Stimulated activated CD8-positive, alpha-beta memory T cell treated with anti-CD3 and anti-CD28 coated beads, Interleukin-4, amount 100 ng/mL, for 4 hours (primary cell): ENCODE measurements at regions not wholly inside any gene's neighbourhood (a gene's known extent, or its start where the extent isn't known, plus 50 kb on each side); places are given as distances from the start of the nearest gene placed in this dataset.
A peak's percentile ranks its signal among the peaks of the same experiment; 100 is the strongest.
"Not testable (repeated sequence)": the region's sequence is repeated elsewhere in the genome, so short reads cannot be mapped to it uniquely, and the experiment has no call there.

ENCODE experiments used
- DNase-seq, 2 donors: peaks; one replicate each; pipeline ENCODE4 v3.0.0-alpha.2; 2020; ENCODE audit warnings: low read depth in 2 of 2, low spot score in 1 of 2

DNA sequence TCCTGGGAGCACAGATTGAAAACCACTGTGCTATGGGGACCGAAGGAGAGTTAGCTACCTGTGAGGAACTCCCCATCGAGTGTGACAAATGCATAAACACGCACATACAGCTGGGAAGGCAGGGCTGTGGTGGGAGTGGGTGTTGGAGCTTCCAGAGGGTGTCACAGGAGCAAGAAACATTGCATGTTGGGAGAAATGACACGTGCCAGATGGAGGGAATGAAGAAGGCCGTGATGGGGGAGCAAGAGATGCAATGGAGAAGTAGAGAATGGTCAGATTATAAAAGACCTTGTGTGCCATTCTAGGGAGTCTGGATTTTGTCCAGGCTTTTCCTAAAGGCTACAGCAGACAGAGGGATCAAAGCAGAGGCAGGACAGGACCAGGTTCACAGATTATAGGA, 91.1 kb upstream of the NDUFV2 start:
- DNase-seq, result no peak

DNA sequence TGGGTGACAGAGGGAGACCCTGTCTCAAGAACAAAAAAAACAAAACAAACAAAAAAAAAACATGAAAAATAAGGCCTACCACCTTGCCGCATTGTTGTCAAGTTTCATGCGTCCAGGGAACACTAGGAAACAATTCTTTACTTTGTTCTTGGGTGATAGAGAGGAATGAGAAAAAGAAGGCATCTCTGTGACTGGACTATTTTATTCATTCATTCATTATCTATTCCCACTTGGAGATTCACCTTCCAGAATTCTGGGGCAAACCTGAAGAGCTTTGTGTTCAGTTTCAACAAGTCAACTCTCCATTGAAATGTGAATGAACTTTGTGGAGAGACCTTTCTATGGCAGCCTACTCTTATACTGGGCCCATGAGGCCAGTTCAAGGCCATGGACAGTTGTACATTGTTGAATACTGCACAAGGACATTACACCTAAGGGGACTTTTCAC, 88.5 kb upstream of the NDUFV2 start:
- DNase-seq, result no peak

DNA sequence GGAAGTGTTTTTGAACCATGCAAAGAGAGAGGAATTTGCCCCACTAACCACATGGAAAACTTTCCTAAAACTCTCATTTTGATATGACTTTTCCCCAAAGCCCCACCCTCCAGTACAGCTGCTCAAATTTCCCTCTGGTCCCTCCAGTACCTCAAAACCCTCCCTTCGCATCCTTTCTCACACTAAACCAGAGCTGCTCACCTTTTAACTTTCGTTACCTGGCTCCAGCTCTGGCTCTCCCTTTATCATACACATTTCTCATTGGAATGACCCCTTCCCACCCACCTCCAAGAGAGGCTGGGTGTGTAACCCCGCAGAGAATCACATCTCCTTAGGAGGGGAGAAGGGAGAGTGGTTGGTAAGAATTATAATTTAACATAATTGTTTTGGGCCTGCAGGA, 86.8 kb upstream of the NDUFV2 start:
- DNase-seq, result no peak

DNA sequence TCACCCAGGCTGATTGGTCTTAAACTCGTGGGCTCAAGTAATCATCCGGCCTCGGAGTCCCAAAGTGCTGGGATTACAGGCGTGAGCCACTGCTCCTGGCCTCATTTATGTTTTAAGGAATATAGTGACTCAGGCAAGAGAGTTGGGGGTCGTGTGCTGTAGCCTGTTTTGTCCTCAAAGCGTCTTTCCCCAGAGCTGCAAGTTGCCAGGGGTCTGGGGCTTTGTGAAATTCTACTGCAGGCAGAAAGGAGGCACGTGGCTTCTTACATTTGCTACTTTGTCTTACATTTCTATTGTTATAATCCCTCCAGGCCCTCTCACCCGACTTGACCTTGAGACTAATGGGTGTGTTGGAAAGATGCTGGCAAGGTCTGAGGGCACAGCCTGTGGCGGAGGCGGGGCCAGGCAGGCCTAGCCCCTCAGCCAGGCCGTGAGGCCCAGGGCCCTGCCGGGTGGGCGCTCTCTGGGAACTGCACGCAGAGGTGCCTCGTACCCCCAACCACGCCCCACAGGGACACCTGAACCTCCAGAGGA, 85.8 kb upstream of the NDUFV2 start:
- DNase-seq, result no peak

DNA sequence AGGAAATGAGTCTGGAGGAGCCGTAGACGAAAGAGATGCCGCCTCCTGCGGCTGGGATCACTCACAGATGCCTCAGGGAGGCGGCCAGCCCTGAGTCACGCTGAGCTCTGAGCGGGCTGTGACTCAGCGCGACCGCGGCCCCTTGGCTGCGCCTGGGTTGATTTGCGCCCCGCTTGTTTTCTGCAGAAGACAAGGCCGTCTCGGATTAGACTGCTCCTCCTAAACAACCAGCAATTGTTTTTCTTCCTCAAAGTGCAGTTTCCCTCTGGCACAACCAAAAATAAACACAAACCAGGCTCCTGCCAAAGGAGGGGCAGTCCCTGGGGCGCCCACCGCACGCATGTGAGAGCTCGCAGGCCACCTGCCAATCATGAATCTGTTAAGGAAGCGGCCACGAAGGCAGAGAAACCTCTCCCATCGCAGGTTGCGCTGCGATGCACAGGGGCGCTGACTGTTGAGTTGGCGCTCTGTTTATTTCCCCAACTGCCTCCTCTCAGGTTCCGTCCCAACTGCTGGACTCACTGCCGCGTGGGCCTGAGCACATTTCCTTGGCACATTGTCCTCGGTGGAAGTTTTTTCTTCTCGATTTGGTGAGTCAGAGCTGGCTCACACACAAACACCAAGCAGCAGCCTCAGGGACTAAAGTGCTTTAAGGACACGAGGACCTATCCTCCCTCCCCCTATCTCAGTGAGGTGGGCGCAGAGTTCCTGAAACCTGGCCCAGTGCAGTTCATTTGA, 85.2 kb upstream of the NDUFV2 start:
- peak; percentile 23 to 45 for DNase-seq

DNA sequence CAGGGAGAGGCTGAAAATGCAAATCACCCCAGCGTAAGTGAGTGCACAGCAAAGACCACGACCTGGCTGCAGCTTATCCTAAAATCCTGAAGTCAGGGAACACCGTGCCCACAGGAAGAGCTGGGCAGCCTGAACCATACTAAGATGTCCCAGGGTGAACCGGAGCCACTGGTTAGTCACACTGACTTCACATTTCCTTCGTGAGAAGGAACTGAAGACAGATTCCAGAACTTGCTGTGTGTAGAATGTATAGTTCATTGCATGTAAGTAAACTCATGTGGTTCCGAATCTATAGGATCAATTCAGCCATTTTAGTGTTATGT, 84.6 kb upstream of the NDUFV2 start:
- no peak for DNase-seq

DNA sequence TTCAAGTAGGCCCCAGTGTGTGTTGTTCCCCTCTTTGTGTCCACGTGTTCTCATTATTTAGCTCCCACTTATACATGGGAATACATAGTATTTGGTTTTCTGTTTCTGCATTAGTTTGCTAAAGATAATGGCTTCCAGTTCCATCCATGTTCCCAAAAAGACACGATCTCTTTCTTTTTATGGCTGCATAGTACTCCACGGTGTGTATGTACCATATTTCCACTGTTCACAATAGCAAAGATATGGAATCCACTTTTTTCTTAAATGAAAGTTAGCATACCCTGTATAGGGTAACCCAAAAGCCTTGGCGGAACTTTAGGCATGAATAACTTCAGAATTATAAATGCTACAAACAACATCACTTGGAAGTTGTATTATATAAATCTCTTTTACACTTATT, 83.4 kb upstream of the NDUFV2 start:
- no peak for DNase-seq

DNA sequence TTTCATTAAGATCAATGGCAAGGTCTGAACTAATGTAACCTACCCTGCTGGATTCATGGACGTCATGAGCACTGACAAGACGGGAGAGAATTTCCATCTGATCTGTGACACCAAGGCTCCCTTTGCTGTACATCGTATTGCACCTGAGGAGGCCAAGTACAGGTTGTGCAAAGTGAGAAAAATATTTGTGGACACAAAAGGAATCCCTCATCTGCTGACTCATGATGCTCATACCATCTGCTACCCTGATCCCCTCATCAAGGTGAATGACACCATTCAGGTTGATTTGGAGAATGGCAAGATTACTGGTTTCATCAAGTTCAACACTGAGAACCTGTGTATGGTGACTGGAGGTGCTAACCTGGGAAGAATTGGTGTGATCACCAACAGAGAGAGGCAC, 82.3 kb upstream of the NDUFV2 start:
- no peak for DNase-seq

DNA sequence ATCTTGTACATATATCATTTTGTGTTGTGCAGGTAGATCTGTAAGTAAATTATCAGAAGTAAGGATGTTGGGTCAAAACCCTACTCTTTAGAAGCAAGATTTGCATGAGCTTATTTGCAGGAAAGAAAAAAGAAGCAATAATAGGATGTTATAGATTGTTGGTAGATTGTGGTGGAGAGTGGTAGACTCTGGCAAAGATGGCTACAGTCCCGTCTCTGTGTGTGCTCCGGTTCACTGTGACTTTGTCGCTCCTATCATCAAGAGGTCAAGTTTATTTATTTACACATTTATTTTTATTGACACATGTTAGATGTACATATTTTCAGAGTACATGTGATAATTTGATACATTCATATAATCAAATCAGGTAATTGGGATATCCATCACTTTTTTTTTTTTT, 81.0 kb upstream of the NDUFV2 start:
- no peak for DNase-seq

DNA sequence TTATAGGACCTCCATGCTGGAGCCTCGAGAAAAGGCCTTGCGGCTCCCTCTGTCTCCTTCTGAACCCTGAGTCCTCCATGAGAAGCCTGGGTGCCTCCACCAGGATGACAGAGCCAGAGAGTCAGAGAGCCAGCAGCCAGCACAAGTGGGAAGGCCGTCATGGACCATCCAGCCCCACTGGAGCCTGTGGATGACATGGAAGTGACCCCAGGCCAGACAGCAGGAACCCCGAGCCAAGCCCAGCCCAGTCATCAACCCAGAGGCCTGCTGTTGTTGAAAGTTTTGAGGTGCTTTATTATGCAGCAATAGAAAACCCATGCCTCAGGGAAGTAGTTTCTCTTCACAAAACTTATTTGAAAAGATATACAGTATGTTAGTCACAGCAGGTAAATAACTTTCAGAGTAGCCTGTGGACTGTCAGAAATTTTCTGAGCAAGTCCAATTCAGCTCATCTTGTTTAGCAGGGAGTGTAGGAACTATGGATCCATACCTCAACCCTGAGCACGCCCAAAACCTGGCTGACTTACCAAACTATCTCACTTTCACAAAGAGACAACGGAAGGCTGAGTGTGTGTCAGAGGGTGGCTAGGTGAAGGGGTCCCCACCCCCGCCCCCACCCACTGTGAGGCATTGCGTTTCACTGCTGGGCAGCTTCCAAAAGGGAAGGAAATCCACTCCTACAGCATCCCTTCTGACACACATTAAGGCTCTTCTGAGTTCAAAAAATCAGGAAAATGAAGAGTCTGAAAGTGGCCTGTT, 79.9 kb upstream of the NDUFV2 start:
- DNase-seq, result no peak

DNA sequence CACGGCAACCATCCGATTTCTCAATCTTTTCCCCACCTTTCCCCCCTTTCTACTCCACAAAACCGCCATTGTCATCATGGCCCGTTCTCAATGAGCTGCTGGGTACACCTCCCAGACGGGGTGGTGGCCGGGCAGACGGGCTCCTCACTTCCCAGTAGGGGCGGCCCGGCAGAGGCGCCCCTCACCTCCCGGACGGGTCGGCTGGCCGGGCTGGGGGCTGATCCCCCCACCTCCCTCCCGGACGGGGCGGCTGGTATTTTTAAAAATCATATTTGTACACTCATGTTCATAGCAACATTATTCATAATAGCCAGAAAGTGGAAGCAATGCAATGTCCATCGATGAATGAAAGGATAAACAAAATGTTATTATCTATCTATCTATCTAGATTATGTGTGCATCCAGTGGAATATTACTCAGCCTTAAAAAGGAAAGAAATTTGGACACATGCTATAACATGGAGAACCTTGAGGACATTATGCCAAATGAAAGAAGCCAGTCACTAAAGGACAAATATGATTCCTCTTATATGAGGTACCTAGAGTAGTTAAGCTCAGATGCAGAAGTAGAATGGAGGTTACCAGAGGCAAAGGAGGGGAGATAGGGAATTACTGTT, 78.4 kb upstream of the NDUFV2 start:
- DNase-seq, result not testable (repeated sequence)

DNA sequence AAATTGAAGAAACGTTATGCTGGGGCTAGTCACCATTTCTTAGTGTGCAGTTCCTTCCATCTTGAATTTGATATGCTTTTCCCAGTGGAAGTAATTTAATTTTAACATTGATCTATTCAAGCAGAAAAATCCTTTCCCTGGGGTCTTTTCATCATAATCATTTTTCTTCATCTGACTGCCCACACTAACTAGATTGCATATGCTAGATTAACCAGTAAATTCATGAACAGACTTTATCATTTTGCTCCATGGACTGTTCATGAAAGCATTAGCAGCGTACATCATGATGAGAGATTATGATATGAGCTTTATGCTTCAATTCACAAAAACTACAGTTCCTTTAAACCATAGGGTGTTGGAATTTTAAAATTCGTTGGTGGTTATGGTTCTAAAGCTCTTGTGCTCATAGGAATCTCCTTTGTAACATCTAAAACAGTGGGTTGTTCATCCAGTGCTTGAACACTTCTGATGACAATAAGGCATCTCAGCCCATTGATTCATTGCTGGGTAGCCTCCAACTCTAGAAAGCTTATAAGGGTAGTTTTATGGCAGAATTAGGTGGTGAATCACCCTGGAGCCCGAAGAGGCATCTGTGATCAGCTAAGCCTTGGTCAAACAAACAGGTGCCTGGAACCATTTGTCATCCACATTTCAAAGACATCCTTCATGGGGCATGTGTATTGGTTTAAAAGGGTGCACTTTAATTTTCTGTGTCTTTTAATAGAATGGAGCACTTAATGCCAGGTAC, 77.2 kb upstream of the NDUFV2 start:
- DNase-seq, result no peak

DNA sequence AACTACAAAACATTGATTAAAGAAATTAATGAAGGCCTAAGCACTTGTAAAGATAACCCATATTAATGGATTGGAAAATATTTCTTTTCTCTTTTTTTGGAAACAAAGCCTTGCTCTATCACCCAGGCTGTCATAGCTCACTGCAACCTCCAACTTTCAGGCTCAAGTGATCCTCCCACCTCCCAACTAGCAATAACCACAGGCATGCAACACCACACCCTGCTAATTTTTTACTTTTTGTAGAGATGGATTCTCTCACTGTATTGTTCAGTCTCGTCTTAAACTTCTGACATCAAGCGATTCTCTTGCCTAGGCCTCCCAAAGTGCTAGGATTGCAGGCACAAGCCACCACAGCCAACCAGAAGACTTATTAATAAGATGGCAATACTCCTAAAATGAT, 73.4 kb upstream of the NDUFV2 start:
- DNase-seq, result no peak

DNA sequence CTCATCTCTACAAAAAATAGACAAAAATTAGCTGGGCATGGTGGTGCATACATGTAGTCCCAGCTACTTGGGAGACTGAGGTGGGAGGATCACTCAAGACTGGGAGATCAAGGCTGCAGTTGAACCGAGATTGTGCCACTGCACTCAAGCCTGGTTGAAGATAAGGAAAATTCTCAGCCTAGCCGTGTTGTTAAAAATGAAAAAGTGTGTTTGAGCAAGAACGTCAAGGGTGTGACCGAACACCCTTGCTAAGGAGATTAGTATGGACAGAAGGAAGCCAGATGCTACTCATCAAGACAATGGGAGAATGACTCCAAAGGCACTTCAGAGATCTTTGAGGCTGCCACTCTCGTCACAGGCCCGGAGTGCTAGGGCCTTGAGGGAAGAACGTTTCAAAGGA, 70.0 kb upstream of the NDUFV2 start:
- no peak for DNase-seq

DNA sequence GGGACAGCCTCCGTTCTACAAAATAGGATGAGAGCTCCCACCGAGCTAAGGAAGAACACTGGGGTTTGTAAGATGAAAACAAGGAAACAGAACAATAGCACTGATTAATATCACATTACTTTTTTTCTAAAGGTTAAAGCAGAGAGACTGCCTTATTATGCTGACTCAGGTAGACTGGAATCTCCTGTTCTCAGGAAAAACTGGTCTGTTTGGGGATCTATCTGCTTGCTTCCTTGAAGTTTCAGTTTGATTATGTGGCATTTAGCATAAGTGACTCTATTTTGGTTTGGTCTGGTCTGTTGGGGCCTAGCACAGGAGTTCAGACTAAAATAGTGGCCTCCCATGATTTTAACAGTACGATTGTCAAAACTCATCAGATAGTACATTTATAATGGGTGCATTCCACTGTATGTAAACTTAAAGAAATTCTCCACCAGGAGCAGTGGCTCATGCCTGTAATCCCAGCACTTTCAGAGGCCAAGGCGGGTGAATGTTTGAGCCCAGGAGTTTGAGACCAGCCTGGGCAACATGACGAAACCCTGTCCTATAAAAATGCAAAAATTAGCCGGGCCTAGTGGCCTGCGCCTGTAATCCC, 64.1 kb upstream of the NDUFV2 start:
- DNase-seq, result no peak

DNA sequence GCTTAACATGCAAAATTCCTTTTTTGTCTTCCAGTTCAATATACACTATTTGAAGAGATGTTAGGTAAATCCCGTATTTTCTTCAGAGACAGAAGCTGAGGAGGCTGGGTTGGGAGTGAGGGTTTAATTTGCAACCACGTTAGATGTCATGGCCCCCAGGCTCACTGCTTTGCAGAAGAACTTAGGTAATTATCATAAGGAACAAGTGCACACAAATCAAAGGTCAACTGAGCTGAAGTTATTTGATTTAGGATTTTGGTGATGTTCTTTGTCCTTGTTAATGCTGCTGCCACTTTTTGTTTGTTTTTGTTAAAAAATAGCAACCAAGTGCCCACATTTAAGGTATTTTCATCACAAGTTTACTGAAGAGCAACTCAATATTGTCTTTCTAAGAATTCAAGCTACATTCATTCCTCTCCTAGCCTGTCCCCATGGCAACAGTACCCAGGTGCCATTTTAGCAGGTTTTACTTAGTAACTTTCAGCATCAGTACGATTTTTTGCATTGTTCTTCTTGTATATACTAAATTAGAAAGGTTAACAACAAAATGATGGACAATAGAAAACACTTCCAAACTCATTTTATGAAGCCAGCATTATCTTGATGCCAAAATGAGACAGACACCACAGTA, 62.9 kb upstream of the NDUFV2 start:
- DNase-seq, result no peak

DNA sequence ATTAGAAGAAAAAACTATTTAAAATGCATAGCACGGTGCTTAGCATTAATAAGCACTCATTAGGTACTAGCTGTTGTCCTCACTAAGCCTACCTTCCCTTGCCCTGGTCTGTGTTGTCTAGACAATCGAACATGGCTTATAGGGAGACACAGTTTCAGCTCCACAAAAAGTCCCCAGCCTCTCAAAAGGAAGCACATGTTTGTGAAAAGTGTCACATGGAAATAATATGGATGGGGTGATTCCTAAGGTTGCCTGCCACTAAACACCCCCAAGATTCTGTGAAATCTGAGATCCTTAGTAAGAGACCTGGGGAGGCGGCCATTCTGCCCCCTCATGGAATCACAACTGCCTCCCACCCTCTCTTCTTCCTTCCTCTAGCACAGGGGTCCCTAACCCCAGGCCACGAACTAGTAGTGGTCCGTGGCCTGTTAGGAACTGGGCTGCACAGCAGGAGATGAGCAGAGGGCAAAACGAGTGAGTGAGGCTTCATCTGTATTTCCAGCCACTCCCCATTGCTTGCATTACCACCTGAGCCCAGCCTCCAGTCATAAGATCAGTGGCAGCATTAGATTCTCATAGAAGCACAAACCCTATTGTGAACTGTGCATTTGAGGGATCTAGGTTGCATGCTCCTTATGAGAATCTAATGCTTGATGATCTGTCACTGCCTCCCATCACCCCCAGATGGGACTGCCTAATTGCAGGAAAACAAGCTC, 59.6 kb upstream of the NDUFV2 start:
- no peak for DNase-seq

DNA sequence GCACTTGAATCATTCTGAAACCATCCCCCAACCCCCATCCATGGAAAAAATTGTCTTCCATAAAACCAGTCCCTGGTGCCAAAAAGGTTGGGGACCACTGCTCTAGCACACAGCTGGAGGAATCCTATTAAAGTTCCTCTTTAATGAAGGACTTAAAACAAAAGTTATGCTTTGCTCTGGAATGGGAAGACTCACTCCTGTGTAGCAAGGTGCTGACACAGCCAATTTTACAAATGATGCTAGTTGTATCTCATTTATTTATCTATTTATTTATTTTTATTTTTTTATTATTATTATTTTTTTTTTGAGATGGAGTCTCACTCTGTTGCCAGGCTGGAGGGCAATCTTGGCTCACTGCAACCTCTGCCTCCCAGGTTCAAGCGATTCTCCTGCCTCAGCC, 58.9 kb upstream of the NDUFV2 start:
- no peak for DNase-seq

DNA sequence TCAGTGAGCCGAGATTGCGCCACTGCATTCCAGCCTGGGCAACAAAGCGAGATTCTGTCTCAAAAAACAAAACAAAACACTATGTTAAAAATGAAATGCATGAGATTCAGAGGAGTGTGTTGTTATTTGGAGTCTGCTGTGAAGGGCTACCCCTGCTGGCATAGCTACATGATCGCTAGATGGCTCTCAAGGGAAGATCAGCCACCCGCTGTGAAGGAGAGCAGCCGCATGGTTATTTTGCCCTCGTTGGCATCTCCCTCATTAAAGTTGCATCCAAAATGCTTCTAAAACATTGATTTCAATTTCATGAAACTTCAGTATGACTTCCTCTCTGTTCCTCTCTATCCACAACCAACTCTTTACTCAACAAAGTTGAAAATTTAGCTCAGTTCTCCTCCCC, 54.8 kb upstream of the NDUFV2 start:
- no peak for DNase-seq

DNA sequence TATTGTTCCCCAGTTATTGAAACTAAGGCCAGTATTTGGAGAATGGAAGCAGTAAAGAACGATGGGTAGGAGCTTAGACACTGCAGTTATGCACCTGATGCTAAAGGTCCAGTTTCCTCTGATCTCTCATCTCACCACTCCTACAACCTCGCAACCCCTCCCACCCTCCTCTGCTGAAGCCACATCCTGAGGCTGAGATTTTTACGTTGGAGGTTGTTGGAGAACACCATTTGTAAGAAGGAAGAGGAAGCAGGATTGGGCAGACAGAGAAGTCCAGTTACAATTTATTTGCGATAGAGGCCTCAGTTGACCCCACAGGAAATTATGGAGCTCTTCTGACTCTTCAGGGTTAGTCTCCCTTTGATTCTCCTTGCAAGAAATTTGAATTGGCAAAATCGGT, 54.3 kb upstream of the NDUFV2 start:
- no peak for DNase-seq
